ENCODE measurements at regions not wholly inside any gene's neighbourhood (a gene's known extent, or its start where the extent isn't known, plus 50 kb on each side); places are given as distances from the start of the nearest gene placed in this dataset.
A peak's percentile ranks its signal among the peaks of the same experiment; 100 is the strongest.

DNA sequence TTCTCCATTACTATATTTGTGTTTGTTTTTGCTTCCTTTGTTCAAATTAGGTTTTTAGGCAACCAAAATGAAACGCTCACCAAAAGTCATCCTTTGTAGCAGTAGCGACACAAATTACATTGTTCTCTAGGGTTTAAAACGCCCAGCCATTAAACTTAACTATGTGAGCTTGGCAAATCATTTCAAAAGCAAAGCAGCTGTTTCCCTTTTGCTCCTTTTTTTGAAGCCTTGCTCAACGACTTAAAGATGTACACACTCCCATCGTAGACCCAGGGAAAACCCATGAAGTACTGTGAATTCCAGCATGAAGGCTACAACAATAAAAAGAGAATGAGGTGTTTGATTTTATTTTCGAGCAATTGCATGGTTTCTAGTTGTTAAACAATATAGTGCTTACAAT, 106.7 kb downstream of the RAP2A start:
- no peak overlapping the region for H2AK9ac ChIP-seq (replicated peaks; ENCODE audit: low read depth, low read length, poor library complexity)
- H3K4me3 ChIP-seq (ENCODE audit: insufficient read depth, low read depth, low read length), result no peak overlapping the region
- no peak overlapping the region for H3K4ac ChIP-seq (ENCODE audit: low read depth, low read length)
- no peaks in the 10 kb centered on the region for H4K20me1 ChIP-seq (ENCODE audit: insufficient read depth, low read length)
- in situ Hi-C loops (cut with MboI; ENCODE audit: low sequenced_read_pairs), result no loop called here
- no peak overlapping the region; the same call in 1 of the 2 replicates for H2BK20ac ChIP-seq (ENCODE audit: low read depth, low read length)
- no peaks in the 10 kb centered on the region for H3K79me1 ChIP-seq (ENCODE audit: low read depth in 1 of 2, low read length in 2 of 2)
- POLR2A ChIA-PET (ENCODE audit: unreplicated experiment), result no interaction called here
- CTCF ChIA-PET, result no interaction called here
- H3K9ac ChIP-seq (ENCODE audit: low read depth, low read length), result no peak overlapping the region
- TF ChIP-seq RCOR1 (IDR thresholded peaks at IDR 0.05; ENCODE audit: insufficient replicate concordance, low read length) (no peak), RAD21 (IDR thresholded peaks at IDR 0.05; ENCODE audit: low read length) (no peak), MAFK (IDR thresholded peaks at IDR 0.05; ENCODE audit: low read depth, low read length) (no peak), CHD1 (IDR thresholded peaks at IDR 0.05; ENCODE audit: low read depth, low read length) (no peak), MAZ (IDR thresholded peaks at IDR 0.05; ENCODE audit: borderline replicate concordance, low read depth, low read length) (no peak), SMC3 (IDR thresholded peaks at IDR 0.05; ENCODE audit: low read depth, low read length) (no peak), FOS (IDR thresholded peaks at IDR 0.05; ENCODE audit: low read depth, low read length) (no peak), BHLHE40 (IDR thresholded peaks at IDR 0.05; ENCODE audit: low read depth, low read length) (no peak), RFX5 (IDR thresholded peaks at IDR 0.05; ENCODE audit: low read depth, low read length) (no peak), NFE2L2 (IDR thresholded peaks at IDR 0.05; ENCODE audit: low read depth, low read length) (no peak), MXI1 (IDR thresholded peaks at IDR 0.05; ENCODE audit: borderline replicate concordance, low read depth, low read length) (no peak), CEBPB (IDR thresholded peaks at IDR 0.05; ENCODE audit: low read depth, low read length) (no peak), POLR2A (IDR thresholded peaks at IDR 0.05; ENCODE audit: low read depth, low read length) (no peak)
- TF ChIP-seq, protein P1, sequence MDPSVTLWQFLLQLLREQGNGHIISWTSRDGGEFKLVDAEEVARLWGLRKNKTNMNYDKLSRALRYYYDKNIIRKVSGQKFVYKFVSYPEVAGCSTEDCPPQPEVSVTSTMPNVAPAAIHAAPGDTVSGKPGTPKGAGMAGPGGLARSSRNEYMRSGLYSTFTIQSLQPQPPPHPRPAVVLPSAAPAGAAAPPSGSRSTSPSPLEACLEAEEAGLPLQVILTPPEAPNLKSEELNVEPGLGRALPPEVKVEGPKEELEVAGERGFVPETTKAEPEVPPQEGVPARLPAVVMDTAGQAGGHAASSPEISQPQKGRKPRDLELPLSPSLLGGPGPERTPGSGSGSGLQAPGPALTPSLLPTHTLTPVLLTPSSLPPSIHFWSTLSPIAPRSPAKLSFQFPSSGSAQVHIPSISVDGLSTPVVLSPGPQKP (IDR thresholded peaks at IDR 0.05; ENCODE audit: borderline replicate concordance, low read depth, low read length), result no peak
- TF ChIP-seq, protein P2, sequence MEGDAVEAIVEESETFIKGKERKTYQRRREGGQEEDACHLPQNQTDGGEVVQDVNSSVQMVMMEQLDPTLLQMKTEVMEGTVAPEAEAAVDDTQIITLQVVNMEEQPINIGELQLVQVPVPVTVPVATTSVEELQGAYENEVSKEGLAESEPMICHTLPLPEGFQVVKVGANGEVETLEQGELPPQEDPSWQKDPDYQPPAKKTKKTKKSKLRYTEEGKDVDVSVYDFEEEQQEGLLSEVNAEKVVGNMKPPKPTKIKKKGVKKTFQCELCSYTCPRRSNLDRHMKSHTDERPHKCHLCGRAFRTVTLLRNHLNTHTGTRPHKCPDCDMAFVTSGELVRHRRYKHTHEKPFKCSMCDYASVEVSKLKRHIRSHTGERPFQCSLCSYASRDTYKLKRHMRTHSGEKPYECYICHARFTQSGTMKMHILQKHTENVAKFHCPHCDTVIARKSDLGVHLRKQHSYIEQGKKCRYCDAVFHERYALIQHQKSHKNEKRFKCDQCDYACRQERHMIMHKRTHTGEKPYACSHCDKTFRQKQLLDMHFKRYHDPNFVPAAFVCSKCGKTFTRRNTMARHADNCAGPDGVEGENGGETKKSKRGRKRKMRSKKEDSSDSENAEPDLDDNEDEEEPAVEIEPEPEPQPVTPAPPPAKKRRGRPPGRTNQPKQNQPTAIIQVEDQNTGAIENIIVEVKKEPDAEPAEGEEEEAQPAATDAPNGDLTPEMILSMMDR (conservative IDR thresholded peaks at IDR 0.05; ENCODE audit: low read depth, low read length), result no peak
- TF ChIP-seq, protein P3, sequence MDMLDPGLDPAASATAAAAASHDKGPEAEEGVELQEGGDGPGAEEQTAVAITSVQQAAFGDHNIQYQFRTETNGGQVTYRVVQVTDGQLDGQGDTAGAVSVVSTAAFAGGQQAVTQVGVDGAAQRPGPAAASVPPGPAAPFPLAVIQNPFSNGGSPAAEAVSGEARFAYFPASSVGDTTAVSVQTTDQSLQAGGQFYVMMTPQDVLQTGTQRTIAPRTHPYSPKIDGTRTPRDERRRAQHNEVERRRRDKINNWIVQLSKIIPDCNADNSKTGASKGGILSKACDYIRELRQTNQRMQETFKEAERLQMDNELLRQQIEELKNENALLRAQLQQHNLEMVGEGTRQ (IDR thresholded peaks at IDR 0.05; ENCODE audit: low read depth, low read length), result no peak
- ATAC-seq (ENCODE audit: low read depth) (no peak), DNase-seq (peak; percentile 28)
- no peaks in the 10 kb centered on the region for H3K36me3 ChIP-seq (ENCODE audit: control insufficient read depth, insufficient read depth, low read length)
- no peak overlapping the region for H4K5ac ChIP-seq (ENCODE audit: low read depth, low read length)
- H3K56ac ChIP-seq (ENCODE audit: extremely low read depth, insufficient read depth, low read length), result no peak overlapping the region
- peaks cover 23% of the 10 kb centered on the region for H3K4me1 ChIP-seq (ENCODE audit: control insufficient read depth, insufficient read depth, low read length)
- H3K27ac ChIP-seq (ENCODE audit: insufficient read depth, low read length), result no peak overlapping the region
- dilution Hi-C loops (cut with HindIII; ENCODE audit: low sequenced_read_pairs, unreplicated experiment), result no loop called here
- H2BK120ac ChIP-seq (ENCODE audit: low read depth, low read length), result no peak overlapping the region
- no peaks in the 10 kb centered on the region for H3K9me3 ChIP-seq (ENCODE audit: control insufficient read depth, insufficient read depth, low read length)
- H4K8ac ChIP-seq (ENCODE audit: low read depth in 2 of 2, low read length in 2 of 2), result no peak overlapping the region
- intact Hi-C loops (cut with micrococcal nuclease), result loop anchor here (10.0 kb wide), 1 partner anchor 106 kb away; the partner anchor contains the start of gene RAP2A
- H2AK5ac ChIP-seq (ENCODE audit: low read depth, low read length), result no peak overlapping the region
- 0 out of 3 replicates have a peak overlapping the region, but pooled peaks have one; percentile 34 for H2BK15ac ChIP-seq (ENCODE audit: low read depth, low read length)
- H3K27me3 ChIP-seq (ENCODE audit: control insufficient read depth, insufficient read depth, low read length), result no peaks in the 10 kb centered on the region
- H3K14ac ChIP-seq (replicated peaks; ENCODE audit: low read depth, low read length), result no peak overlapping the region
- no peak overlapping the region for H2BK5ac ChIP-seq (ENCODE audit: low read depth, low read length, poor library complexity, severe bottlenecking)
- H3K23ac ChIP-seq (ENCODE audit: low read depth, low read length), result no peak overlapping the region
- no peak overlapping the region for H3K18ac ChIP-seq (ENCODE audit: low read depth, low read length)
- H3K4me2 ChIP-seq (ENCODE audit: low read depth, low read length), result no peak overlapping the region
- no peak overlapping the region for H2AFZ ChIP-seq (replicated peaks; ENCODE audit: low read length, poor library complexity)
- BruUV-seq (replicated peaks), result no TSS peak
- WGBS, 2 experiments (ENCODE audit: extremely low coverage in 2 of 2, insufficient read length in 1 of 2), result 21% methylated on average over 3 of the region's 6 CpGs; no CpG with 5 or more reads in 1 of the 2 experiments
- H3K9me1 ChIP-seq (ENCODE audit: insufficient read depth, low read length), result peaks cover 6% of the 10 kb centered on the region; the same call in 1 of the 2 replicates
- no peak overlapping the region; the same call in 1 of the 2 replicates for H4K91ac ChIP-seq (ENCODE audit: insufficient read depth, low read depth, low read length)
